Activated T-cell treated with anti-CD3 and anti-CD28 coated beads, Interleukin-2, amount 50 U/mL, for 4 hours (primary cell): ENCODE measurements at regions not wholly inside any gene's neighbourhood (a gene's known extent, or its start where the extent isn't known, plus 50 kb on each side); places are given as distances from the start of the nearest gene placed in this dataset.

ENCODE experiments used
- ATAC-seq, 2 donors: fragments of 200-7000 bp; cut with Tn5 transposase; one replicate each; pipeline ENCODE4 v1.10.0; 2021
- DNase-seq: peaks from one replicate; pipeline ENCODE4 v3.0.0-alpha.2; 2020
- H3K27me3 Mint-ChIP-seq: one replicate; pipeline ENCODE4 v1.8.0; 2021; ENCODE audit warnings: low read depth, mixed read lengths
- H3K36me3 Mint-ChIP-seq: one replicate; pipeline ENCODE4 v1.8.0; 2022; ENCODE audit warnings: mixed read lengths; ENCODE audit not compliant: insufficient read depth
- H3K4me1 Mint-ChIP-seq: one replicate; pipeline ENCODE4 v1.8.0; 2021; ENCODE audit warnings: low read depth, mixed read lengths
- H3K4me3 Mint-ChIP-seq: one replicate; pipeline ENCODE4 v1.8.0; 2021; ENCODE audit warnings: mild to moderate bottlenecking, moderate library complexity, mixed read lengths
- H3K9me3 Mint-ChIP-seq: one replicate; pipeline ENCODE4 v1.8.0; 2021; ENCODE audit warnings: mixed read lengths

DNA sequence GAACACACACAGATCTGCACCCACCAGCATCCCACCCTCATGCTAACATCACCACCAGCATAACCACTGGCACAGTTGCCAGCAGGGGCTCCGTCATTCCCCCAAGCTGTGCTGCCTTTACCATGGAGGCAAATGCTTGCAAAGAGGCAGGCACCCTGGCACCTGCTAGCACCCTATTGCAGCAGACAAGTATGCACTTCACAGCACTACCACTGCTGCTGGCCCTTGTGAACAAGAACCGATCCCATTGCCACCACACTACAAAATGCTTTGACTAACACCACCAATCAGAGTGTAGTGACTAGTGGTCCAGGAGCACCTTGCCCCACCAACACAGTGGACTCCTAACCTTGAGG, 862.2 kb upstream of the DPPA4 start:
- Mint-ChIP-seq H3K27me3 (no peaks in the 10 kb centered on the region), H3K4me1 (no peaks in the 10 kb centered on the region), H3K9me3 (peaks cover 4% of the 10 kb centered on the region), H3K36me3 (no peaks in the 10 kb centered on the region), H3K4me3 (no peak overlapping the region)
- ATAC-seq: no peak
- no peak for DNase-seq

DNA sequence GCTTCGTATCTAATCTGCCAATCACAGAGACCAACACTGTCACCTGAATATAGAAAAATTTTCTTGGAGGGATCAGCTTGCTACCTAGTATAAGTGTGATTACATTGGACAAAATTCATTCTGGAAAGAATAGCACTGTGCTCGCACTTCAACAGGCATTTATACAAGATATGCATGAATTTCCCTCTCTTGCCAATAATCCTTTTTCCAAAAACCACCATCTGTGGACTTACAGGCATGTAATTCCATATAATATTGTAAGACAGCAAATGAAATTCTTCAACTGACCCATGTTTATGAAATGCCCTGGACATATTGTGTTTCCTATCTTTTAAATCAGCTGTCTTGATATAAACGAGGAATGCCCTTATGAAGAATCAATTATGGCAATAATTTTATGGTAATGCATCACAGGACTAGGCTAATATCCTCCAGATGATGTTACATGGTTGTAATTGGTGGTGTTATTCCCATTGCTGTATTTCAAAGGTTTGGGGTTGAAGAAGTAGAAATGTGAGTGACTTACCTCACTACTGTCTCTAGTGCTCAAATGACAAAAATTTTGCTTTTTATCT, 861.4 kb upstream of the NECTIN3 start:
- H3K9me3 Mint-ChIP-seq: peaks cover 11% of the 10 kb centered on the region
- no peak overlapping the region for H3K4me3 Mint-ChIP-seq
- ATAC-seq: no peak
- H3K27me3 Mint-ChIP-seq: no peaks in the 10 kb centered on the region
- no peak for DNase-seq
- H3K36me3 Mint-ChIP-seq: no peaks in the 10 kb centered on the region
- no peaks in the 10 kb centered on the region for H3K4me1 Mint-ChIP-seq

DNA sequence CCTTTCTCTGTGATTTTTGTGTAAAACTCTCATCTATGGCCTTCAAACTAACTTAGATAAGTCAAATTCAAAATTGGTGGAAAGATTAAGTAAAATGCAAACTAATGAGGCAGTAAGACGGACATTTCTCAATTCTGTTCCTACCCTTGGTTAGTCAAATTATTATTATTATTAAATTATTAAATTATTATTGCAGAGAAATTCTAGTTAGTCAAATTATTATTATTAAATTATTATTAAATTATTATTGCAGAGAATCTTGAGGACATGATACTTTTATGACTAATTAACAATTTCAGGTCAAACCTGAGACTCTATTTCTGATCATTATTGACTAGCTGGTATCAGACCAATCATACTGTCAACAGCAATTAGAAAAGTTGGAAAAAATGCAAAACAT, 845.0 kb upstream of the NECTIN3 start:
- H3K4me1 Mint-ChIP-seq: no peaks in the 10 kb centered on the region
- no peaks in the 10 kb centered on the region for H3K9me3 Mint-ChIP-seq
- H3K27me3 Mint-ChIP-seq: no peaks in the 10 kb centered on the region

DNA sequence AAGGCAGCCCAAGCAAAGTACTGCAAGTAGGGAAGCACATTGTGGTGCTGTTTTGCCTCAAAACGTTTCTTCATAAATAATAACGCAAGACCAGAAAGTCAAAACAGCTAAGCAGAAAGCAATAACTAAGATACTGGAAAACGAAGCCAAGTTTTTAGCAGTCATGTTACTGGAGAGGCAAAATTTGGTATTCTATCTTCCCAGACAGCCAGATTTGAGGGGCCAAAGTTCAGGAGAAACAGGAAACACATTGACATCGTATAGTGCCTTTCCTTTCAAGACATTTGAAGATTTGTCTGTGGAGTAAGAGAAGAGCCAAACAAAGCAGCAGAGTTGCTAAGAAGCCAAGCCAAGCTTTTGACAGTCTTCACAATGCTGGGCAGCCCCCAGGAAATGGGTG, 843.6 kb upstream of the NECTIN3 start:
- Mint-ChIP-seq H3K4me1 (no peaks in the 10 kb centered on the region), H3K36me3 (no peaks in the 10 kb centered on the region), H3K9me3 (no peaks in the 10 kb centered on the region), H3K27me3 (no peaks in the 10 kb centered on the region), H3K4me3 (no peak overlapping the region)
- DNase-seq: no peak
- ATAC-seq: no peak

More for the DNA sequence above, 845.0 kb upstream of the NECTIN3 start:
- H3K4me3 Mint-ChIP-seq: no peak overlapping the region
- H3K36me3 Mint-ChIP-seq: no peaks in the 10 kb centered on the region
- ATAC-seq (no peak), DNase-seq (no peak)

DNA sequence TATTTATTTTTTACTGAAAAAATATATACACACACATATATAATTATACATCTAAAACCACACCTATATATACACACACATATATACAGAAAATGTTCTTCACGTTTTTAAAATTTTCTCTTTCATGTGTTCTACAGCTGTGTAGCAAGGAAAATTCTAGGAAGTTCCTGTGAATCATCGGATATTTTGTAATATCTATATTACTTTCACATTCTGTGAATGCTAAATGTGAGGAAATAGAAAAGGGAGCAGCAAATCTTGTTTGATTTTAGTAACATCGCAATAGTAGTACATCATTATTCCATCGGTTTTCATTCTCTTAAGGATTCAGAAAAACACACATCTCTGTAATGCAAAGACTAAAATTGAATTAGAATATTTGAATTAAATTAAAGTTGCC, 836.8 kb upstream of the NECTIN3 start:
- peaks cover 2% of the 10 kb centered on the region for H3K27me3 Mint-ChIP-seq
- no peaks in the 10 kb centered on the region for H3K9me3 Mint-ChIP-seq
- ATAC-seq (no peak), DNase-seq (no peak)
- no peak overlapping the region for H3K4me3 Mint-ChIP-seq
- H3K36me3 Mint-ChIP-seq: no peaks in the 10 kb centered on the region
- H3K4me1 Mint-ChIP-seq: no peaks in the 10 kb centered on the region

DNA sequence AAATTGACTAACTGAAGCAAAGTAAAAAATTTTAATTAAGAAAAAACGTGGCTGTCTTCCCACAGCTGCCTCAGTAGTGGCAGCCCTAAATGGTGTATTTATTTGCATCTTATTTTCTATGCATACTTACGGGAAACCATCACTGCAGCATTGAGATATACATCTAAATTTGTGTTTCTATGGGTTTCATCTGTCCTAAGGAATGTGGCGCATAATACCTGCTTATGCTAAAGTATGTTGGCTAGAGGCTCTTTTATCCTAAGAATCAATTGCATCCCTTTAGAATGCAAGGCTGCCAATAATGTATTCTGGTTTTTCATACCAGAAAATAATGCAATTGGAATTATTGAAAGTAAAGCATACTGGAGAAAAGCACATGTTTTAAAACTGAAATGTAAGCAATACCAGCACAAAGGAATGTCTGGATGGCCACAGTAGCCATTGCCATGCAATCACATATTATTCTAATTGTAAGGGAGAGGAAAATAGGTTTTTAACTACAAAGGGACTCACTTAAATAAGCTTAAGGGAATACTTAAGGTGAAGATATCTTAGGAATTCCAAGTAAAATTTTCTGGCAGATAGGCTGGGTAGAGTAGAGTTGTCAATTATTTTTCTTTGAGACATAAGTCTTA, 834.5 kb upstream of the NECTIN3 start:
- Mint-ChIP-seq H3K36me3 (no peaks in the 10 kb centered on the region), H3K4me3 (no peak overlapping the region), H3K9me3 (no peaks in the 10 kb centered on the region), H3K27me3 (peaks cover 2% of the 10 kb centered on the region), H3K4me1 (no peaks in the 10 kb centered on the region)
- ATAC-seq (no peak), DNase-seq (no peak)

DNA sequence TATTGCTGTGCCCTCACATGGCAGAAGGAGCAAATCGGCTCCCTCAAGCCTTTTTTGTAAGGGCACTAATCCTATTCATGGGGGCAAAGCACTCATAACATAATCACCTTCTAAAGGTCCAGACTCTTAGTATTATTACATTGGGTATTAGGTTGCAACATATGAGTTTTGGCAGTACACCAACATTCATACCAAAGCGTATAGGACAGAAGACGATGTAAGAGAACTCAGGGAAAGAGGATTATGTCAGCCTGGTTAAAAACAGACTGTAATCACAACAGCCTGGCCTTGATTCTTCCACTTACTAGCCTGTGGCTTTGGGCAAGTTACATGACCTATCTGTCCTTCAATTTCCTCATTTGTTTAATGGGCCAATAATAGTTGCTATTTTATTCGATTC, 828.5 kb upstream of the NECTIN3 start:
- DNase-seq: no peak
- no peaks in the 10 kb centered on the region for H3K9me3 Mint-ChIP-seq
- H3K4me1 Mint-ChIP-seq: peaks cover 2% of the 10 kb centered on the region
- ATAC-seq: no peak
- no peaks in the 10 kb centered on the region for H3K27me3 Mint-ChIP-seq
- H3K4me3 Mint-ChIP-seq: no peak overlapping the region
- no peaks in the 10 kb centered on the region for H3K36me3 Mint-ChIP-seq

DNA sequence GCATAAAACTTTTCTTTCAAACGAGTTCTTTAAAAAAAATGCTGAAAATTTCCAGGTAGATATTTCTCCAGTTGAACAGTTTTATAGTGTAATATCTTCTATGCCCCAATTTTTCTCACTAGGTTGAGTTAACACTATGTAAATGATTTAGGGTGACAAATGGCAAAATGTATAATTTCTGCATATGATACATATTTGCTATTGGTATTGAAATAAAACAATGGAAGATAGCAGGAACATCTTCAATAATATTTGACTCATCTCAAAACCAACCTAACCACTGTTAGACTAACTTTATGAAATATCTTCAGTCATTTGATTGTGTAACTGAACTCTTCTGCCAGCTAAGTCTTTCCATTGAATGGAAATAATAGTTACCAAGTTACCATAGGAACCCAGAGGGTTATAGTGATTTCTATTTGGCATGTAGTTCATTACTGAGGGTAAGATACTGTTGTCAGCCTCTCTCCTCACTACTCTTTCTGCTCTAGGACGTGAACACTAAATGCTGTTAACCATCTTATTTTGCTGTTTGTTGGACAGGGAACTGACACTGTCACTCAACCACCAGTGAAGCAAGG, 824.7 kb upstream of the NECTIN3 start:
- Mint-ChIP-seq H3K4me3 (no peak overlapping the region), H3K9me3 (no peaks in the 10 kb centered on the region), H3K27me3 (no peaks in the 10 kb centered on the region), H3K4me1 (peaks cover 2% of the 10 kb centered on the region), H3K36me3 (no peaks in the 10 kb centered on the region)
- ATAC-seq (peak; percentile 27 to 82), DNase-seq (no peak)

DNA sequence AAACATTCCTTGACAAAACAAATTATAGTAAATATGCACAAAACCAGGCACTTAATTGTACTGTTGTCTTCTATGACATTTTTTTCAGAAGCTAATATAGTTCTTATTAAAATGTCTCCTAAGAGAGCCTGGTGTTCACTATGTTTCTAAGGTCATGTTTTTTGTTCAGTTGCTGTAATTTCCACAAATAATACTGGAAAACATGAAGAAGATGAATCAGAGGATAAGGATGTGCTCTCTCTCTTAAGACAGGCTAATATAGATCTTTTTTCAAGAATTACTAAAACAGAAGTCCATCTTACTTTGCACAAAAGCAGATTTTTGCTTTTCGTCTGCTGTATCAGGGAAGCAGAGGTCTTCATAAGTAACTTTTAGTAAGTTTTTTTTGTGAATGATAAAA, 823.0 kb upstream of the NECTIN3 start:
- no peak for ATAC-seq
- DNase-seq: no peak
- no peaks in the 10 kb centered on the region for H3K9me3 Mint-ChIP-seq
- peaks cover 2% of the 10 kb centered on the region for H3K4me1 Mint-ChIP-seq
- no peaks in the 10 kb centered on the region for H3K36me3 Mint-ChIP-seq
- H3K4me3 Mint-ChIP-seq: no peak overlapping the region
- no peaks in the 10 kb centered on the region for H3K27me3 Mint-ChIP-seq

DNA sequence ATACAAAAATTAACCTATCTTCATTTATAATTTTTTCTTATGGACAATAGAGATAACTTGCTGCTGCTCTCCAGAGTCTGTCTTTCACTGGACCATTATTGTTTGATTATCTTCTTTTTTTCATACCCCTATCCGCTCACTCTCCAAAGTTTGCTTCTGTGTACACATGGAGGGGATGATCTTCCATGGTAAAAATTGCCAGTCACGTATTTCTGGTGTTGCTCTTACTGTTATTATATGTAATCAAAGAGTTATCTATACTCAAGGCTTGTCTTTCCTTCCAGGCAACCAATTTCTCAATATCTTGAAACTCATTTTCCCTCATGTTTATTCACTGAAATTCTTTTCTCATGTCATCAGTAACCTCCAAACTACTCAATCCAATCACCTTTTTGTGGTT, 817.8 kb upstream of the NECTIN3 start:
- no peaks in the 10 kb centered on the region for H3K4me1 Mint-ChIP-seq
- no peak for ATAC-seq
- no peaks in the 10 kb centered on the region for H3K36me3 Mint-ChIP-seq
- peaks cover 8% of the 10 kb centered on the region for H3K27me3 Mint-ChIP-seq
- H3K9me3 Mint-ChIP-seq: no peaks in the 10 kb centered on the region
- H3K4me3 Mint-ChIP-seq: no peak overlapping the region
- DNase-seq: no peak

DNA sequence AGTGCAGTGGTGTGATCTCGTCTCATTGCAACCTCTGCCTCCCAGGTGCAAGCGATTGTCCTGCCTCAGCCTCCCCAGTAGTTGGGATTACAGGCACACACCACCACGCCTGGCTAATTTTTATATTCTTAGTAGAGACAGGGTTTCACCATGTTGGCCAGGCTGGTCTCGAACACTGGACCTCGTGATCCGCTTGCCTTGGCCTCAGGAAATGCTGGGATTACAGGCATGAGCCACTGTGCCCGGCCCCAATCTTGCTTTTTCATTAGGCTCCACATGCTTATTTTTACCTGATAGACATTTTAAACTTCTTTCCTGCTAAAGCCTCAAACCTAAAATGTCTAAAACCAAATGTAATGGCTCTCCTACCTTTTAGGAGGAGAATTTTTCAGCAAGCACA, 817.0 kb upstream of the NECTIN3 start:
- Mint-ChIP-seq H3K4me3 (no peak overlapping the region), H3K9me3 (no peaks in the 10 kb centered on the region), H3K4me1 (no peaks in the 10 kb centered on the region), H3K27me3 (peaks cover 8% of the 10 kb centered on the region), H3K36me3 (no peaks in the 10 kb centered on the region)
- DNase-seq (no peak), ATAC-seq (no peak)

DNA sequence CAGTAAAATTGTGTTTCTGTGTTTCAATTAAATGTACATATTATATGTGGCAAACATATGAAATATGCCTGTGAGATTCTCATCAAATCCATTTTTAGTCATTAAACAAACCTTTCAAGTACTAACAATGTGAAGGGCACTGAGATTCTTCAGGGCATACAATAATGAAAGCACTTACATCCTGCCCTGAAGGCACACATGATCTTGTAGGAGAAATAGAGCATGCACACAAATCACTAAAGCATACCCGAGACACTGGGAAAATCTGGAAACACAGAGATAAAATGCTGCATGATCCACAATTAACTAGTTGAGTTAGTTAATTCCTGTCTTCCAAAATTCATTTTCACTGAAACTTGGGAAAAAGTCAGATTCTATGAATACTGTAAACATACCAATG, 810.5 kb upstream of the NECTIN3 start:
- peaks cover 8% of the 10 kb centered on the region for H3K27me3 Mint-ChIP-seq
- H3K9me3 Mint-ChIP-seq: no peaks in the 10 kb centered on the region
- H3K4me3 Mint-ChIP-seq: no peak overlapping the region
- DNase-seq (no peak), ATAC-seq (no peak)
- H3K4me1 Mint-ChIP-seq: no peaks in the 10 kb centered on the region
- H3K36me3 Mint-ChIP-seq: no peaks in the 10 kb centered on the region

DNA sequence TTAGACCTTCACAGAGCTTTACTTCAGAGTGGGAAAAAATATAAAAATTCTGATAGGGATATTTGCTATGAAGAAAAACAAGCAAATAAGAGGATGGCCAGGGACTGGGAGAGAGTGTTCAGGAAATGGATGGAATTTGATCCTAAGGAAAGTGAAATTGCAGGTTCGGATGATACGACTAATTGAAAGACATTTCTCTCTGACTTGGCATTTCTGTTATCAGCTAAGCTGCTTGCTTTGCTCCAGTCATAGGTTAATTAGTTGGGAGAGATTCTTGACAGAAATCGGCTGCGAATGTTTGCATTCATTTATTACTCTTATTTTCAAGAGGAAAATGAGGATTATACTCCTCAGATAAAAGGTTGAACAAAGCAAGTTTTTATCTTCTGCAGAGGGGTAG, 808.7 kb upstream of the NECTIN3 start:
- Mint-ChIP-seq H3K36me3 (no peaks in the 10 kb centered on the region), H3K4me3 (no peak overlapping the region), H3K9me3 (no peaks in the 10 kb centered on the region), H3K4me1 (no peaks in the 10 kb centered on the region), H3K27me3 (peaks cover 5% of the 10 kb centered on the region)
- DNase-seq (no peak), ATAC-seq (no peak)

DNA sequence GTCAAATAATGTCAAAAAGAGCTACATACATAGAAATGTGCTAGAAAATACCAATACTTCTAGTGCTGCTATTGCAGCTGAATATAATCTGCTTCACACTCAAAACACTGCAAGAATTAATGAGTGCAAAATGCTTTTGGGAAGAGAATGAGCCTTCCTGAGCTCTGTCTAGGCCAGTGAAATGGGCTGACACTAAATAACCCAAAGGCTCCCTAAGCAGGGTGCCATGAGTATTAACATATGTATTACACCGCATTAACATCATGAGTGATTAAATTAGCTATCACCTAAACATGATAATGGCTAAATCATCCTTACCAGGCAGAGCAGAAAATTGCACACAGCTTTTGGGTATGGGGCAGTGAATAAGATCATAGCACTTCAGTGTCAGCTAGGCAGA, 806.3 kb upstream of the NECTIN3 start:
- ATAC-seq: no peak
- H3K4me1 Mint-ChIP-seq: no peaks in the 10 kb centered on the region
- DNase-seq: no peak
- no peak overlapping the region for H3K4me3 Mint-ChIP-seq
- no peaks in the 10 kb centered on the region for H3K27me3 Mint-ChIP-seq
- H3K9me3 Mint-ChIP-seq: no peaks in the 10 kb centered on the region
- H3K36me3 Mint-ChIP-seq: no peaks in the 10 kb centered on the region

DNA sequence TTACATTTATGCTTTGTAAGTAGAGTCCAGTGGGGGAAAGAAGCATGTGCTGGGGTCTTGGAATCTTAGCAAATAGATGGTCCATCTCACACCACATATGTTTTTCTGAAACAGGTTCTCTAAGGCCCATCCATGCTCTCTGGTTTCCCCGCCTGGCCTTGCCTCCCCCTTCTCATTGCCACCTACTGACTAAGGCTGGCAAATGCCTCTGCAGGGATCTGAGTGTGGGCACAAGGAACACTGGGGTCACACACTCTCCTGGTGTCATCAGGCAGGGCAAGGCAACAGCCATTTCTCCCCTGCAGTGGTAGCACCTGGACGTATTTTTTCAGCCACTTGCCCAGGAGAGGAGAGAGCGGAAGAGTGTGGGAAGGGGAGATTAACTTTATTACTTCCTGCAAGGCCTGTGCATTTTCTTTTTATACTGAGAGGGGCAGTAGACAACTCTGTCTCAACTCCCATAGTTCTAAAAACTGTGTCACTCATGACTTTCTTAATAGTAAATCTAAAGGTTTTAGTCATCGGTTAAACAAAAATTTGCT, 804.2 kb upstream of the NECTIN3 start:
- no peaks in the 10 kb centered on the region for H3K9me3 Mint-ChIP-seq
- H3K36me3 Mint-ChIP-seq: no peaks in the 10 kb centered on the region
- H3K27me3 Mint-ChIP-seq: no peaks in the 10 kb centered on the region
- DNase-seq: no peak
- no peak overlapping the region for H3K4me3 Mint-ChIP-seq
- no peaks in the 10 kb centered on the region for H3K4me1 Mint-ChIP-seq
- ATAC-seq: no peak
